K562 (cell line): ENCODE measurements at regions not wholly inside any gene's neighbourhood (a gene's known extent, or its start where the extent isn't known, plus 50 kb on each side); places are given as distances from the start of the nearest gene placed in this dataset.

Experiments used
- ATAC-seq: fragments of 200-7000 bp; cut with Tn5 transposase; 3 replicates; pipeline ENCODE4 v1.9.1; 2020; ENCODE audit warnings: moderate library complexity
- BruUV-seq: library from RNA; stranded (reverse); fragments of 400-500 nt; replicated peaks from 2 replicates; lab custom pipeline; 2021; lab: Mats Ljungman, UMichigan
- CTCF ChIA-PET: fragments of 300-600 bp; formaldehyde crosslinking; extraction: SDS; loops from one replicate; lab custom pipeline; 2021; ENCODE audit warnings: low intra/inter-chr PET ratio; lab: Yijun Ruan, JAX
- POLR2A ChIA-PET: fragments of 300-600, 350-650 bp; sonication (Branson Sonifier 250); formaldehyde crosslinking; extraction: SDS; loops from one replicate; lab custom pipeline; 2021; ENCODE audit warnings: antibody characterized with exemption, inconsistent platforms; lab: Yijun Ruan, JAX
- DNase-seq, 4 experiments: peaks; one replicate each; pipeline versions ENCODE4 v3.0.0 to v3.0.0-alpha.2; 2011 to 2018; ENCODE audit warnings: low spot score in 3 of 4, mixed read lengths in 3 of 4; ENCODE audit errors: extremely low read depth in 1 of 4
- FAIRE-seq: peaks from 2 replicates; lab custom pipeline; 2011; peaks lifted over from hg19 to GRCh38; lab: Jason Lieb, UNC
- H2AFZ ChIP-seq: 2 replicates; pipeline ENCODE4 v1.6.0; 2011; ENCODE audit warnings: low read depth, low read length, control low read depth, inconsistent platforms
- H3K27ac ChIP-seq: fragments of 200-600 bp; 3 replicates; pipeline ENCODE4 v1.8.0; 2011; ENCODE audit warnings: low read depth, mild to moderate bottlenecking, control low read depth, inconsistent platforms, low read length, moderate library complexity, mixed read lengths; ENCODE audit errors: extremely low read depth
- H3K27me3 ChIP-seq, 2 experiments: fragments of 300-600 bp in 1 of 2; 2 replicates in 1 of 2; 3 replicates in 1 of 2; pipeline versions ENCODE4 v1.6.0 to v1.8.0; 2011; ENCODE audit warnings: inconsistent platforms in 2 of 2, low read length in 2 of 2, mild to moderate bottlenecking in 1 of 2, mixed read lengths in 1 of 2, moderate library complexity in 1 of 2; ENCODE audit not compliant: control insufficient read depth in 2 of 2, insufficient read depth in 2 of 2
- H3K36me3 ChIP-seq: fragments of 300-600 bp; 3 replicates; pipeline ENCODE4 v1.8.0; 2011; ENCODE audit warnings: mild to moderate bottlenecking, low read length, inconsistent platforms; ENCODE audit not compliant: control insufficient read depth, insufficient read depth
- H3K4me1 ChIP-seq, 2 experiments: fragments of 200-600 bp in 1 of 2; replicated peaks in 1 of 2; 2 replicates in 1 of 2; 3 replicates in 1 of 2; pipeline versions ENCODE4 v1.5.1 to v1.8.0; 2011; ENCODE audit warnings: inconsistent platforms in 2 of 2, low read length in 2 of 2, mild to moderate bottlenecking in 1 of 2, mixed read lengths in 1 of 2, moderate library complexity in 1 of 2; ENCODE audit not compliant: control insufficient read depth in 2 of 2, insufficient read depth in 2 of 2
- H3K4me2 ChIP-seq: 2 replicates; pipeline ENCODE4 v1.6.1; 2011; ENCODE audit warnings: low read length, control low read depth, inconsistent platforms, mixed read lengths; ENCODE audit not compliant: insufficient read depth
- H3K4me3 ChIP-seq: fragments of 200-600 bp; sonication (generic), shearing (Covaris generic); 2 replicates; pipeline ENCODE4 v1.5.1; 2016; ENCODE audit warnings: control low read depth, inconsistent platforms
- H3K79me2 ChIP-seq: fragments of 200-600 bp; 3 replicates; pipeline ENCODE4 v1.8.0; 2011; ENCODE audit warnings: low read length, inconsistent platforms; ENCODE audit not compliant: control insufficient read depth, insufficient read depth
- H3K9ac ChIP-seq, 2 experiments: 2 replicates each; pipeline versions ENCODE4 v1.6.0 to v1.6.1; 2011; ENCODE audit warnings: low read depth in 2 of 2, low read length in 2 of 2, control low read depth in 1 of 2, inconsistent platforms in 1 of 2, mild to moderate bottlenecking in 1 of 2, mixed read lengths in 1 of 2; ENCODE audit not compliant: insufficient read depth in 1 of 2
- H3K9me1 ChIP-seq: one replicate; pipeline ENCODE4 v1.6.0; 2011; ENCODE audit warnings: inconsistent platforms, mild to moderate bottlenecking, low read length, moderate library complexity; ENCODE audit not compliant: control insufficient read depth, insufficient read depth
- H3K9me3 ChIP-seq: replicated peaks from 2 replicates; pipeline ENCODE4 v1.5.1; 2011; ENCODE audit warnings: low read depth, low read length, inconsistent platforms; ENCODE audit not compliant: control insufficient read depth, insufficient read depth
- H4K20me1 ChIP-seq: replicated peaks from 2 replicates; pipeline ENCODE4 v1.6.1; 2011; ENCODE audit warnings: low read length, inconsistent platforms, mixed read lengths; ENCODE audit not compliant: control insufficient read depth, insufficient read depth
- AFF4 ChIP-seq: sonication (generic); formaldehyde crosslinking; IDR thresholded peaks from 2 replicates; pipeline ENCODE4 v1.8.0; 2023; ENCODE audit warnings: mild to moderate bottlenecking, missing genetic modification reagents
- BHLHE40 ChIP-seq: IDR thresholded peaks from 2 replicates; pipeline ENCODE4 v1.6.1; 2011; ENCODE audit warnings: low read length, improper control_type of control experiment
- CREM ChIP-seq: IDR thresholded peaks from 2 replicates; pipeline ENCODE4 v1.6.1; 2014; ENCODE audit warnings: antibody characterized with exemption, low read depth
- FOXP4 ChIP-seq: sonication (generic); formaldehyde crosslinking; IDR thresholded peaks from 2 replicates; pipeline ENCODE4 v1.8.0; 2022; ENCODE audit warnings: mild to moderate bottlenecking, missing genetic modification reagents, borderline replicate concordance
- HMG20A ChIP-seq: fragments of 450-650 bp; formaldehyde crosslinking; conservative IDR thresholded peaks from 2 replicates; pipeline ENCODE4 v1.4.0; 2020; ENCODE audit warnings: mild to moderate bottlenecking, mixed read lengths
- JUND ChIP-seq, 2 experiments: IDR thresholded peaks; 2 replicates in 1 of 2; 3 replicates in 1 of 2; pipeline ENCODE4 v1.6.1; 2011; ENCODE audit warnings: borderline replicate concordance in 2 of 2, low read depth in 2 of 2, low read length in 2 of 2, improper control_type of control experiment in 1 of 2, missing biosample characterization in 1 of 2, missing genetic modification characterization in 1 of 2, missing genetic modification reagents in 1 of 2
- KLF10 ChIP-seq: fragments of 250-450 bp; sonication (Bioruptor Pico); IDR thresholded peaks from 2 replicates; pipeline ENCODE4 v1.6.1; 2021; ENCODE audit warnings: matching md5 sums
- MCM2 ChIP-seq: fragments of 450-650 bp; IDR thresholded peaks from 2 replicates; pipeline ENCODE4 v1.6.1; 2017; ENCODE audit warnings: low read depth, mild to moderate bottlenecking
- RBFOX2 ChIP-seq: fragments of 200-400 bp; formaldehyde crosslinking; IDR thresholded peaks from 2 replicates; pipeline ENCODE4 v1.6.1; 2017; ENCODE audit warnings: low read depth, mild to moderate bottlenecking, low read length, moderate library complexity
- SAFB ChIP-seq: fragments of 200-400 bp; formaldehyde crosslinking; IDR thresholded peaks from 2 replicates; pipeline ENCODE4 v1.6.1; 2017; ENCODE audit warnings: low read depth, low read length, borderline replicate concordance
- SMARCB1 ChIP-seq: IDR thresholded peaks from 2 replicates; pipeline ENCODE4 v1.6.1; 2011; ENCODE audit warnings: improper control_type of control experiment, low read depth; ENCODE audit not compliant: insufficient read length
- SP1 ChIP-seq: sonication (generic); formaldehyde crosslinking; IDR thresholded peaks from 2 replicates; pipeline ENCODE4 v1.8.1; 2022; ENCODE audit warnings: mild to moderate bottlenecking, missing genetic modification reagents
- SREBF1 ChIP-seq: fragments of 150-350 bp; IDR thresholded peaks from 2 replicates; pipeline ENCODE4 v1.6.1; 2014; ENCODE audit warnings: antibody characterized with exemption, low read depth, low read length, borderline replicate concordance
- ZNF512 ChIP-seq: IDR thresholded peaks from 2 replicates; pipeline ENCODE4 v1.6.1; 2016; ENCODE audit warnings: missing genetic modification characterization, missing compliant biosample characterization
- ZNF79 ChIP-seq: fragments of 250-450 bp; sonication (Bioruptor Pico); IDR thresholded peaks from 2 replicates; pipeline ENCODE4 v1.4.0; 2020; ENCODE audit warnings: low read depth, mild to moderate bottlenecking, moderate library complexity
- in situ Hi-C: fragments of 300-500 bp; cut with MboI; formaldehyde crosslinking; loops from 4 replicates; pipeline ENCODE4 v1.15.0; 2018; ENCODE audit warnings: inconsistent platforms, mixed read lengths
- intact Hi-C: fragments of 100-400 bp; cut with micrococcal nuclease; formaldehyde crosslinking; loops from 2 replicates; pipeline ENCODE4 v1.14.2; 2022

- in situ Hi-C loops (no loop called here), intact Hi-C loops (no loop called here)
- H3K4me3 ChIP-seq: no peak overlapping the region
- CTCF ChIA-PET: no interaction called here
- no peak overlapping the region for H3K4me2 ChIP-seq
- no peak overlapping the region for H3K27ac ChIP-seq
- no peaks in the 10 kb centered on the region for H3K27me3 ChIP-seq
- no peaks in the 10 kb centered on the region for H3K79me2 ChIP-seq
- no peaks in the 10 kb centered on the region for H3K9me3 ChIP-seq
- POLR2A ChIA-PET: no interaction called here
- no peak for FAIRE-seq
- H3K9ac ChIP-seq: no peak overlapping the region
- no peaks in the 10 kb centered on the region for H4K20me1 ChIP-seq
- no peak for ATAC-seq
- H3K36me3 ChIP-seq: no peaks in the 10 kb centered on the region
- H2AFZ ChIP-seq: no peak overlapping the region
- TF ChIP-seq CREM: no peak
- no peak for TF ChIP-seq AFF4 (CRISPR knock-in tag)
- no peak for TF ChIP-seq KLF10 (CRISPR knock-in tag)
- TF ChIP-seq MCM2: no peak
- TF ChIP-seq SAFB: no peak
- no peak for TF ChIP-seq FOXP4 (CRISPR knock-in tag)
- TF ChIP-seq JUND (IDR thresholded peaks at IDR 0.05; ENCODE audit: borderline replicate concordance, low read depth, low read length): no peak
- no peak for TF ChIP-seq JUND (tag; IDR thresholded peaks at IDR 0.05; ENCODE audit: borderline replicate concordance, low read depth, low read length)
- no peak for TF ChIP-seq SREBF1
- TF ChIP-seq ZNF512: no peak
- TF ChIP-seq SMARCB1: no peak
- TF ChIP-seq ZNF79 (CRISPR knock-in tag): no peak
- no peak for TF ChIP-seq SP1
- no peak for TF ChIP-seq RBFOX2
- TF ChIP-seq BHLHE40: no peak
- TF ChIP-seq HMG20A (CRISPR knock-in tag): no peak
- H3K9me1 ChIP-seq: no peaks in the 10 kb centered on the region
- DNase-seq: no peak
- H3K4me1 ChIP-seq: no peaks in the 10 kb centered on the region
- no TSS peak for BruUV-seq
Measured at GRCh38 chr13:78032132-78032531, 113.5 kb upstream of the EDNRB start.
